ENCODE measurements at regions not wholly inside any gene's neighbourhood (a gene's known extent, or its start where the extent isn't known, plus 50 kb on each side); places are given as distances from the start of the nearest gene placed in this dataset.
"Not testable (repeated sequence)": the region's sequence is repeated elsewhere in the genome, so short reads cannot be mapped to it uniquely, and the experiment has no call there.

DNA sequence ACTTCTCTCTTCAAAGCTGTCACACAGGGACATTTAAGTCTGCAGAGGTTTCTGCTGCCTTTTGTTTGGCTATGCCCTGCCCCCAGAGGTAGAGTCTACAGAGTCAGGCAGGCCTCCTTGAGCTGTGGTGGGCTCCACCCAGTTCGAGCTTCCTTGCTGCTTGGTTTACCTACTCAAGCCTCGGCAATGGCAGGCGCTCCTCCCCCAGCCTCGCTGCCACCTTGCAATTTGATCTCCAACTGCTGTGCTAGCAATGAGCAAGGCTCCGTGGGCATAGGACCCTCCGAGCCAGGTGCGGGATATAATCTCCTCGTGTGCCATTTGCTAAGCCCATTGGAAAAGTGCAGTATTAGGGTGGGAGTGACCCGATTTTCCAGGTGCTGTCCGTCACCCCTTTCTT is 306.9 kb upstream of the API5 start:
- POLR2A ChIA-PET (ENCODE audit: partially characterized antibody); H3K4me1 Mint-ChIP-seq; H3K27me3 Mint-ChIP-seq: not testable (repeated sequence)

DNA sequence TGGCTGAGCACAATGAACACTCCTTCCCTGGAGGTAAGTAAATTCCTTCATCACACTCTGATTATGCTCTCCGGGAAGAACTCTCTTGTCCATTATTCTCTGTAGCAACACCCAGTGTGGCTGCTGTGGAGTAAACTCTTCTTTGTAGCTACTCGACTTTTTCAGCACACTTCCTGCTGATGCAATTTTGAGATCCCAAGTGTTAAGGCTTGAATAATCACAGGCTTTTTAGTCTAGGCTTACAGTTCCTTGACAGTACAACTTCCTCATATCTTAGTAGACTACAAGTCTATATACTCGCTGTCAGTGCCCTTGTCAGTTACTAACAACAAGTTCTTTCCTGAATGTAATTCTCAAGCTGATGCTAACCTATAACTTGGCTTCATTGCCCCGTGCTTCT is 301.8 kb upstream of the API5 start:
- H3K9me3 Mint-ChIP-seq: peaks cover 0 to 17% (median 8%) of the 10 kb centered on the region in 8 donors
- intact Hi-C loops (cut with micrococcal nuclease): no loop called here
- CTCF ChIA-PET (ENCODE audit: partially characterized antibody): no interaction called here
- no peaks in the 10 kb centered on the region for H3K36me3 Mint-ChIP-seq
- H3K27me3 Mint-ChIP-seq: no peaks in the 10 kb centered on the region
- no peak for DNase-seq
- no peak overlapping the region for H3K27ac Mint-ChIP-seq
- POLR2A ChIA-PET (ENCODE audit: partially characterized antibody): no interaction called here
- Histone ChIP-seq H3K36me3 (ENCODE audit: insufficient read depth, low read length) (no peaks in the 10 kb centered on the region), H3K4me1 (ENCODE audit: insufficient read depth, low read length) (no peaks in the 10 kb centered on the region), H3K4me3 (ENCODE audit: low read length in 2 of 2) (no peak overlapping the region), H3K9me3 (ENCODE audit: control insufficient read depth in 1 of 2, low read length in 2 of 2) (peaks cover 0 to 5% of the 10 kb centered on the region in 2 donors), H3K27me3 (ENCODE audit: insufficient read depth, low read length) (no peaks in the 10 kb centered on the region), H3K27ac (ENCODE audit: low read depth, low read length) (no peak overlapping the region)
- H3K4me1 Mint-ChIP-seq: no peaks in the 10 kb centered on the region
- H3K4me3 Mint-ChIP-seq: no peak overlapping the region

More for the DNA sequence above, 306.9 kb upstream of the API5 start:
- H3K9me3 Mint-ChIP-seq: peaks cover 0 to 28% (median 10%) of the 10 kb centered on the region in 8 donors
- H3K27me3 ChIP-seq (ENCODE audit: insufficient read depth, low read length); CTCF ChIA-PET (ENCODE audit: partially characterized antibody); H3K9me3 ChIP-seq (ENCODE audit: control insufficient read depth in 1 of 2, low read length in 2 of 2); H3K4me3 ChIP-seq (ENCODE audit: low read length in 2 of 2); H3K4me1 ChIP-seq (ENCODE audit: insufficient read depth, low read length); H3K27ac Mint-ChIP-seq; H3K4me3 Mint-ChIP-seq; H3K36me3 Mint-ChIP-seq; H3K27ac ChIP-seq (ENCODE audit: low read depth, low read length); intact Hi-C loops (cut with micrococcal nuclease); H3K36me3 ChIP-seq (ENCODE audit: insufficient read depth, low read length); DNase-seq: not testable (repeated sequence)

- no peaks in the 10 kb centered on the region for H3K27me3 Mint-ChIP-seq
These were observed 299.2 kb upstream of the API5 start for GRCh38 chr11:43012606-43013005.

DNA sequence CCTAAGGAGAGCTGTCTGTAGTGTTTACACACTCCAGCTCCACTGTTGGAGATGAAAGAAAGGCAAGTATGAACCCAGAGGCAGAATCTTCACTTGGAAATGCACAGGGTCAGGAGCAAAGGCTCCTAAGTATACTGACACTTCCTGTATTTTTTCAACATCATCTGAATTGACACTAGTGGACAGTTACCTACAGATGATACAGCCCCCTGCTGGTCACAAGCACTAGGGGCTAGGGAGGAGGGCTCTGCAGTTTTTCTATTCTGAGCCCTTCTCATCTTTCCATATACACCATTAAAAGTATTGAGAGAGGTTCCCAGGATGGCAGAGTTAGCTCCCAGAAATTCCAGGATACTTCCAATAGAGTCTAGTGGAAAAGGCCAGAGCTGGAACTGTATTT is 290.3 kb upstream of the API5 start:
- H3K4me1 Mint-ChIP-seq: no peaks in the 10 kb centered on the region
- no peaks in the 10 kb centered on the region for H3K4me1 ChIP-seq (ENCODE audit: insufficient read depth, low read length)
- no peaks in the 10 kb centered on the region for H3K9me3 ChIP-seq (ENCODE audit: control insufficient read depth in 1 of 2, low read length in 2 of 2)
- CTCF ChIA-PET (ENCODE audit: partially characterized antibody): no interaction called here
- H3K36me3 ChIP-seq (ENCODE audit: insufficient read depth, low read length): no peaks in the 10 kb centered on the region
- H3K27ac ChIP-seq (ENCODE audit: low read depth, low read length): no peak overlapping the region
- no peak overlapping the region for H3K4me3 ChIP-seq (ENCODE audit: low read length in 2 of 2)
- no peaks in the 10 kb centered on the region for H3K27me3 ChIP-seq (ENCODE audit: insufficient read depth, low read length)
- POLR2A ChIA-PET (ENCODE audit: partially characterized antibody): no interaction called here
- H3K36me3 Mint-ChIP-seq: no peaks in the 10 kb centered on the region
- intact Hi-C loops (cut with micrococcal nuclease): no loop called here
- no peak overlapping the region for H3K27ac Mint-ChIP-seq
- DNase-seq: no peak
- H3K4me3 Mint-ChIP-seq: no peak overlapping the region
- no peaks in the 10 kb centered on the region for H3K27me3 Mint-ChIP-seq
- H3K9me3 Mint-ChIP-seq: peaks cover 0 to 8% (median 2%) of the 10 kb centered on the region in 8 donors

More at GRCh38 chr11:43012606-43013005, 299.2 kb upstream of the API5 start:
- CTCF ChIA-PET (ENCODE audit: partially characterized antibody): no interaction called here
- intact Hi-C loops (cut with micrococcal nuclease): no loop called here
- Mint-ChIP-seq H3K9me3 (peaks cover 0 to 8% (median 3%) of the 10 kb centered on the region in 8 donors), H3K36me3 (no peaks in the 10 kb centered on the region), H3K27ac (no peak overlapping the region), H3K4me1 (no peaks in the 10 kb centered on the region), H3K4me3 (no peak overlapping the region)
- H3K4me1 ChIP-seq (ENCODE audit: insufficient read depth, low read length): no peaks in the 10 kb centered on the region
- H3K36me3 ChIP-seq (ENCODE audit: insufficient read depth, low read length): no peaks in the 10 kb centered on the region
- no peaks in the 10 kb centered on the region for H3K27me3 ChIP-seq (ENCODE audit: insufficient read depth, low read length)
- peaks cover 0 to 5% of the 10 kb centered on the region in 2 donors for H3K9me3 ChIP-seq (ENCODE audit: control insufficient read depth in 1 of 2, low read length in 2 of 2)
- H3K27ac ChIP-seq (ENCODE audit: low read depth, low read length): no peak overlapping the region
- DNase-seq: no peak
- POLR2A ChIA-PET (ENCODE audit: partially characterized antibody): no interaction called here
- no peak overlapping the region for H3K4me3 ChIP-seq (ENCODE audit: low read length in 2 of 2)

GRCh38 chr11:43034341-43034740 is 277.5 kb upstream of the API5 start:
- H3K36me3 Mint-ChIP-seq: no peaks in the 10 kb centered on the region
- peaks cover 0 to 5% (median under 1%) of the 10 kb centered on the region in 8 donors for H3K9me3 Mint-ChIP-seq
- no peak overlapping the region for H3K4me3 Mint-ChIP-seq
- ChIA-PET CTCF (ENCODE audit: partially characterized antibody) (no interaction called here), POLR2A (ENCODE audit: partially characterized antibody) (no interaction called here)
- no peaks in the 10 kb centered on the region for H3K27me3 Mint-ChIP-seq
- Histone ChIP-seq H3K27ac (ENCODE audit: low read depth, low read length) (no peak overlapping the region), H3K36me3 (ENCODE audit: insufficient read depth, low read length) (no peaks in the 10 kb centered on the region), H3K4me1 (ENCODE audit: insufficient read depth, low read length) (no peaks in the 10 kb centered on the region), H3K9me3 (ENCODE audit: control insufficient read depth in 1 of 2, low read length in 2 of 2) (no peaks in the 10 kb centered on the region), H3K4me3 (ENCODE audit: low read length in 2 of 2) (no peak overlapping the region), H3K27me3 (ENCODE audit: insufficient read depth, low read length) (no peaks in the 10 kb centered on the region)
- intact Hi-C loops (cut with micrococcal nuclease): no loop called here
- no peak for DNase-seq
- no peaks in the 10 kb centered on the region for H3K4me1 Mint-ChIP-seq
- H3K27ac Mint-ChIP-seq: no peak overlapping the region

GRCh38 chr11:43035086-43035485 is 276.7 kb upstream of the API5 start:
- Histone ChIP-seq H3K9me3 (ENCODE audit: control insufficient read depth in 1 of 2, low read length in 2 of 2) (no peaks in the 10 kb centered on the region), H3K36me3 (ENCODE audit: insufficient read depth, low read length) (no peaks in the 10 kb centered on the region), H3K4me3 (ENCODE audit: low read length in 2 of 2) (no peak overlapping the region), H3K27ac (ENCODE audit: low read depth, low read length) (no peak overlapping the region), H3K27me3 (ENCODE audit: insufficient read depth, low read length) (no peaks in the 10 kb centered on the region), H3K4me1 (ENCODE audit: insufficient read depth, low read length) (no peaks in the 10 kb centered on the region)
- H3K4me3 Mint-ChIP-seq: no peak overlapping the region
- CTCF ChIA-PET (ENCODE audit: partially characterized antibody): no interaction called here
- no peaks in the 10 kb centered on the region for H3K4me1 Mint-ChIP-seq
- no peaks in the 10 kb centered on the region for H3K36me3 Mint-ChIP-seq
- peaks cover 0 to 2% (median 0%) of the 10 kb centered on the region in 8 donors for H3K9me3 Mint-ChIP-seq
- H3K27ac Mint-ChIP-seq: no peak overlapping the region
- H3K27me3 Mint-ChIP-seq: no peaks in the 10 kb centered on the region
- POLR2A ChIA-PET (ENCODE audit: partially characterized antibody): no interaction called here
- DNase-seq: no peak
- intact Hi-C loops (cut with micrococcal nuclease): no loop called here

DNA sequence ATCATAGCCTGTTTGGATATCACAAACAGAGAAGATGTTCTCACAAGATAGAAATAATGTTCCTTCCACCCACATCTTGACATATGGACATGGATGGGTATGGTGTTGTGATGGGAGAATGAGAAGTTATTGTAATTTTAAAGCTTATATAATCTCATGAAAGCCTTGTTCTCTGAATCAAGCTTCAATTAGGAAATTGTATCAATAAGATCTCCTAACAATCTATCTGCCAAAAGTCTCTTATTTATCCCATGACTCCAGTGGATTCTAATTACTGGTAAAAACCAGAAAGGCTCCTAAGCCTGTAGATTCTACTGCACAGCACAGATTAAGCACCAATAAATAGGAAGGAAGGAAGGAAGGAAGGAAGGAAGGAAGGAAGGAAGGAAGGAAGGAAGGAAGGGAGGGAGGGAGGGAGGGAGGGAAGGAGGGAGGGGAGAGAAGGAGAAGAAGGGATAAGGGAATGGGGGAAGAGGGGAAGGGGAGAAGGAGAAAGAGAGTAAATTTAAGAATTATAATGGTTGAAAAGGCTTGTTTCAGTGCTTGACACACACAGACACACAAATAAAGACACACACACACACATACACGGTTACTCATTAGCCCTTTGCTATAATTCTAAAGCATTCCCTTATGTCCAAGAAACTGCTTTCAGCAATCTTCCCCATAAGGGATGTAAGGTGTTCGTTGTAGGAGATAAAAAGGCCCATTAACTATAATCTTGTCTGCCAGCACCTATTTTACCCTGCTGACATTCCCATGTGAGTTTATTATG is 258.0 kb upstream of the API5 start:
- no peak overlapping the region for H3K27ac ChIP-seq (ENCODE audit: low read depth, low read length)
- H3K27me3 ChIP-seq (ENCODE audit: insufficient read depth, low read length): no peaks in the 10 kb centered on the region
- no peaks in the 10 kb centered on the region for H3K36me3 Mint-ChIP-seq
- no peaks in the 10 kb centered on the region for H3K9me3 ChIP-seq (ENCODE audit: control insufficient read depth in 1 of 2, low read length in 2 of 2)
- peaks cover 0 to 4% (median 0%) of the 10 kb centered on the region in 8 donors for H3K9me3 Mint-ChIP-seq
- ChIA-PET CTCF (ENCODE audit: partially characterized antibody) (no interaction called here), POLR2A (ENCODE audit: partially characterized antibody) (no interaction called here)
- H3K36me3 ChIP-seq (ENCODE audit: insufficient read depth, low read length): no peaks in the 10 kb centered on the region
- no peak overlapping the region for H3K4me3 ChIP-seq (ENCODE audit: low read length in 2 of 2)
- DNase-seq: no peak
- no peaks in the 10 kb centered on the region for H3K27me3 Mint-ChIP-seq
- H3K4me3 Mint-ChIP-seq: no peak overlapping the region
- H3K4me1 ChIP-seq (ENCODE audit: insufficient read depth, low read length): no peaks in the 10 kb centered on the region
- intact Hi-C loops (cut with micrococcal nuclease): no loop called here
- no peaks in the 10 kb centered on the region for H3K4me1 Mint-ChIP-seq
- H3K27ac Mint-ChIP-seq: no peak overlapping the region
